ENCODE measurements at regions not wholly inside any gene's neighbourhood (a gene's known extent, or its start where the extent isn't known, plus 50 kb on each side); places are given as distances from the start of the nearest gene placed in this dataset.

GRCh38 chr12:34209259-34209835, 187.1 kb downstream of the ALG10 start:
- no peak for TF ChIP-seq CTCF (conservative IDR thresholded peaks at IDR 0.05)
- no peak for TF ChIP-seq ZFX (IDR thresholded peaks at IDR 0.05)
